Left ventricle myocardium inferior (tissue), 1 donor: ENCODE measurements at regions not wholly inside any gene's neighbourhood (a gene's known extent, or its start where the extent isn't known, plus 50 kb on each side); places are given as distances from the start of the nearest gene placed in this dataset.

Experiments used
- DNase-seq: peaks from one replicate; pipeline ENCODE4 v3.0.0-alpha.2; 2020
- H3K27ac ChIP-seq: fragments of 200-600 bp; replicated peaks from 2 replicates; pipeline ENCODE4 v1.8.0; 2021
- H3K27me3 ChIP-seq: fragments of 200-600 bp; 2 replicates; pipeline ENCODE4 v1.8.0; 2021; ENCODE audit warnings: low read depth
- H3K36me3 ChIP-seq: fragments of 200-600 bp; 2 replicates; pipeline ENCODE4 v1.8.0; 2021
- H3K4me1 ChIP-seq: fragments of 200-600 bp; 2 replicates; pipeline ENCODE4 v1.8.0; 2021
- H3K4me3 ChIP-seq: fragments of 200-600 bp; 2 replicates; pipeline ENCODE4 v1.8.0; 2021; ENCODE audit warnings: mild to moderate bottlenecking, moderate library complexity
- H3K9me3 ChIP-seq: fragments of 200-600 bp; replicated peaks from 2 replicates; pipeline ENCODE4 v1.8.0; 2021
- CTCF ChIP-seq: fragments of 200-600 bp; IDR thresholded peaks from 2 replicates; pipeline ENCODE4 v1.8.0; 2021; ENCODE audit warnings: antibody characterized with exemption, mild to moderate bottlenecking, borderline replicate concordance
- intact Hi-C: fragments of 100-400 bp; cut with micrococcal nuclease; formaldehyde crosslinking; loops from one replicate; pipeline ENCODE4 v1.11.0; 2022
- donor health status: DM: no; HTN: yes; CAD: no; lungs with severe emphysema.

- no peak for TF ChIP-seq CTCF
- intact Hi-C loops = no loop called here
- no peak for DNase-seq
These were observed 153.1 kb upstream of the ARL4C start for GRCh38 chr2:234649951-234650350.

GRCh38 chr2:234643407-234643806 is 146.5 kb upstream of the ARL4C start:
- intact Hi-C loops = no loop called here
- Histone ChIP-seq H3K4me1 (no peaks in the 10 kb centered on the region), H3K27me3 (peaks cover 5% of the 10 kb centered on the region), H3K4me3 (no peak overlapping the region), H3K9me3 (peaks cover 35% of the 10 kb centered on the region), H3K36me3 (no peaks in the 10 kb centered on the region), H3K27ac (no peak overlapping the region)
- no peak for DNase-seq
- no peak for TF ChIP-seq CTCF

More at GRCh38 chr2:234649951-234650350, 153.1 kb upstream of the ARL4C start:
- H3K4me3 ChIP-seq = no peak overlapping the region
- no peaks in the 10 kb centered on the region for H3K4me1 ChIP-seq
- H3K27me3 ChIP-seq = peaks cover 31% of the 10 kb centered on the region
- H3K9me3 ChIP-seq = peaks cover 3% of the 10 kb centered on the region
- H3K36me3 ChIP-seq = no peaks in the 10 kb centered on the region
- H3K27ac ChIP-seq = no peak overlapping the region

GRCh38 chr2:234641086-234641485 is 144.2 kb upstream of the ARL4C start:
- H3K9me3 ChIP-seq = peaks cover 35% of the 10 kb centered on the region
- H3K36me3 ChIP-seq = no peaks in the 10 kb centered on the region
- TF ChIP-seq CTCF = no peak
- peaks cover 5% of the 10 kb centered on the region for H3K27me3 ChIP-seq
- H3K4me3 ChIP-seq = no peak overlapping the region
- intact Hi-C loops = no loop called here
- DNase-seq = no peak
- H3K4me1 ChIP-seq = no peaks in the 10 kb centered on the region
- H3K27ac ChIP-seq = no peak overlapping the region

- intact Hi-C loops = no loop called here
- no peaks in the 10 kb centered on the region for H3K36me3 ChIP-seq
- H3K4me3 ChIP-seq = no peak overlapping the region
- no peak for TF ChIP-seq CTCF
- H3K27me3 ChIP-seq = peaks cover 5% of the 10 kb centered on the region
- no peaks in the 10 kb centered on the region for H3K4me1 ChIP-seq
- peaks cover 35% of the 10 kb centered on the region for H3K9me3 ChIP-seq
- H3K27ac ChIP-seq = no peak overlapping the region
- DNase-seq = no peak
These were observed 143.8 kb upstream of the ARL4C start for GRCh38 chr2:234640657-234641056.

GRCh38 chr2:234638966-234639365 is 142.1 kb upstream of the ARL4C start:
- Histone ChIP-seq H3K27ac (no peak overlapping the region), H3K4me3 (no peak overlapping the region), H3K36me3 (no peaks in the 10 kb centered on the region)

More at GRCh38 chr2:234638966-234639365, 142.1 kb upstream of the ARL4C start:
- no peak for DNase-seq
- peaks cover 24% of the 10 kb centered on the region for H3K9me3 ChIP-seq
- no peaks in the 10 kb centered on the region for H3K4me1 ChIP-seq
- intact Hi-C loops = no loop called here
- H3K27me3 ChIP-seq = peaks cover 8% of the 10 kb centered on the region
- TF ChIP-seq CTCF = no peak
